ENCODE measurements at regions not wholly inside any gene's neighbourhood (a gene's known extent, or its start where the extent isn't known, plus 50 kb on each side); places are given as distances from the start of the nearest gene placed in this dataset.
A peak's percentile ranks its signal among the peaks of the same experiment; 100 is the strongest.

- Histone ChIP-seq H3K4me3 (no peak overlapping the region), H3K36me3 (no peaks in the 10 kb centered on the region), H3K27me3 (no peaks in the 10 kb centered on the region), H3K27ac (peak overlapping the region in 1 of 2 donors; percentile 74), H3K9me3 (no peaks in the 10 kb centered on the region), H3K4me1 (peaks cover 0 to 22% of the 10 kb centered on the region in 2 donors)
- peak; percentile 88 for DNase-seq (ENCODE audit: low spot score)
- TF ChIP-seq CTCF (IDR thresholded peaks at IDR 0.05) = peak; percentile 57 to 80
Measured at GRCh38 chr4:100095729-100096595, 94.3 kb downstream of the DDIT4L start.

- Histone ChIP-seq H3K4me1 (peaks cover 0 to 22% of the 10 kb centered on the region in 2 donors), H3K4me3 (no peak overlapping the region), H3K27ac (peak overlapping the region in 1 of 2 donors; percentile 74), H3K27me3 (no peaks in the 10 kb centered on the region), H3K36me3 (no peaks in the 10 kb centered on the region), H3K9me3 (no peaks in the 10 kb centered on the region)
- TF ChIP-seq CTCF (IDR thresholded peaks at IDR 0.05) = peak; percentile 87 to 88
- DNase-seq (ENCODE audit: low spot score) = peak; percentile 92
Measured at GRCh38 chr4:100093091-100093866, 97.0 kb downstream of the DDIT4L start.

GRCh38 chr4:100087743-100088142 is 102.5 kb downstream of the DDIT4L start:
- H3K4me3 ChIP-seq = no peak overlapping the region
- no peaks in the 10 kb centered on the region for H3K36me3 ChIP-seq
- no peaks in the 10 kb centered on the region for H3K4me1 ChIP-seq
- no peak for TF ChIP-seq CTCF (IDR thresholded peaks at IDR 0.05)
- H3K27ac ChIP-seq = peak overlapping the region in 1 of 2 donors; percentile 38
- no peaks in the 10 kb centered on the region for H3K27me3 ChIP-seq
- DNase-seq (ENCODE audit: low spot score) = peak; percentile 73
- no peaks in the 10 kb centered on the region for H3K9me3 ChIP-seq

GRCh38 chr4:100086766-100087431 is 103.4 kb downstream of the DDIT4L start:
- Histone ChIP-seq H3K27me3 (no peaks in the 10 kb centered on the region), H3K27ac (peak overlapping the region in 1 of 2 donors; percentile 38), H3K4me1 (no peaks in the 10 kb centered on the region), H3K4me3 (no peak overlapping the region), H3K9me3 (no peaks in the 10 kb centered on the region), H3K36me3 (no peaks in the 10 kb centered on the region)
- no peak for TF ChIP-seq CTCF (IDR thresholded peaks at IDR 0.05)
- no peak for DNase-seq (ENCODE audit: low spot score)

GRCh38 chr4:100084892-100085291 is 105.4 kb downstream of the DDIT4L start:
- H3K27ac ChIP-seq = no peak overlapping the region
- H3K9me3 ChIP-seq = no peaks in the 10 kb centered on the region
- no peaks in the 10 kb centered on the region for H3K36me3 ChIP-seq
- DNase-seq (ENCODE audit: low spot score) = no peak
- TF ChIP-seq CTCF (IDR thresholded peaks at IDR 0.05) = no peak
- no peaks in the 10 kb centered on the region for H3K4me1 ChIP-seq
- no peaks in the 10 kb centered on the region for H3K27me3 ChIP-seq
- no peak overlapping the region for H3K4me3 ChIP-seq

All from right atrium auricular region (tissue), 2 donors.